Right cardiac atrium (tissue), 5 donors: ENCODE measurements at regions not wholly inside any gene's neighbourhood (a gene's known extent, or its start where the extent isn't known, plus 50 kb on each side); places are given as distances from the start of the nearest gene placed in this dataset.
"Not testable (repeated sequence)": the region's sequence is repeated elsewhere in the genome, so short reads cannot be mapped to it uniquely, and the experiment has no call there.

Source experiments
- ATAC-seq, 2 donors: fragments of 200-7000 bp; cut with Tn5 transposase; one replicate each; pipeline versions ENCODE4 v1.8.0 to v1.9.1; 2020; ENCODE audit warnings: moderate library complexity in 2 of 2, mild to moderate bottlenecking in 1 of 2
- DNase-seq, 3 donors: peaks; one replicate each; pipeline ENCODE4 v3.0.0-alpha.2; 2020
- H3K27ac ChIP-seq: one replicate; pipeline ENCODE4 v1.5.1; 2013; ENCODE audit warnings: mild to moderate bottlenecking, low read length, control low read depth, moderate library complexity
- H3K27me3 ChIP-seq: one replicate; pipeline ENCODE4 v1.6.1; 2013; ENCODE audit not compliant: control insufficient read depth, insufficient read depth
- H3K4me1 ChIP-seq: one replicate; pipeline ENCODE4 v1.6.1; 2013; ENCODE audit warnings: low read length; ENCODE audit not compliant: control insufficient read depth, insufficient read depth
- H3K4me3 ChIP-seq: one replicate; pipeline ENCODE4 v1.5.1; 2013; ENCODE audit warnings: low read length, control low read depth
- H3K9me3 ChIP-seq: one replicate; pipeline ENCODE4 v1.6.1; 2013; ENCODE audit warnings: low read length; ENCODE audit not compliant: control insufficient read depth
- WGBS: extraction: QIAGEN DNeasy Blood & Tissue Kit; methylation state at CpG from one replicate; pipeline ENCODE4 v1.1.7; 2013; 5-methylcytosine and 5-hydroxymethylcytosine counted together
- intact Hi-C, 4 donors: fragments of 100-400 bp; cut with DNase I; formaldehyde crosslinking; loops; one replicate each; pipeline versions ENCODE4 v1.11.0 to v1.14.0; 2022 to 2023
- donor health status: healthy with polysubstance abuse.
- donor health status: DM: no; HTN: yes; CAD: no.
- donor health status: DM: no; HTN: no; CAD: no.
- donor health status: DM: no; HTN: yes; CAD: no; lungs with severe emphysema.
- donor health status: DM: yes; HTN: yes; CAD: no.

DNA sequence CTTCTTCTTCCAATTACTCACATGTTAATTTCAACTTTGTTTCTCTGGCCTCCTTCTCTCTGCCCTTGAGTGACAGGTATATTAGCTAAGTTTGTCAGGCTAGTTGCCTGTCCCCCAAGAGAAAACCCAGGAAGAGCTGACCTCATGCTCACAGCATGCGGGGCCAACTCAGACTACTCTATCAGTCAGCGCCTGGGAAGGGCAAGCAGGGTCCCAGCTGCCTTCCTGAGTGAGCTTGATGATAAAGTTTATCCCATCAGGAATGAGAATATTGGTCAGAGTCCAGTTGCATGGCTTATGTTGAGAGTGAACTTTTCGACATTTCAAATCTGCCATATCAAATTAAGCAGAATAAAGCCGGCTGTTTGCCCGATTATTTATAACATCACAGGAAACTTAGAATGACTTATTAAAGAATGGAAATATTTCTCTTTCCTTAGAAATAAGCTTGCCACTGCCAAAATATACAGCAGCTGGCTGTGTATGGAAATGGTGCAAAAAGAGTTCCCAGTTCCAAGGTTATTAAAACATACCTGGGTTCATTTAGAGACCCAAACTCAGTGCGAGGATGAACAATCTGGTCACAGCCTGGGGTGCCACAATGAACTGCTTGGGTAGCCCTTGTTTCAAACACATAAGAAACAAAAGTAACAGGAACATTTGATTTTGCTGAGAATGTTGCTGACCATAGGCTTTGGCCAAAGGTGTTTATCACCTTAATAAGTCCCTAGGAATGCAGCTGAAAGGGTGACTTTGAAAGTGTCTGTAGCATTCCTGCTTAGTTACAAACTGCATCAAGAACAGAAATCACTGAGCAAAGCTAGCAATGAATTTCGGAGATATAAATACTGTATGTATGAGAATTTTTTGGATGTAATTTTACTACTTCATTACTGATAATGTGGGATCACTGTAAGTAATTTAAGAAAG, 1553.8 kb upstream of the FLRT2 start:
- 17% methylated on average over 7 of the region's 7 CpGs for WGBS
- DNase-seq (peak; percentile 49 to 85 (median 77)), ATAC-seq (peak; percentile 95 to 97)
- Histone ChIP-seq H3K4me1 (no peaks in the 10 kb centered on the region), H3K9me3 (no peaks in the 10 kb centered on the region), H3K27ac (no peak overlapping the region), H3K27me3 (no peaks in the 10 kb centered on the region), H3K4me3 (no peak overlapping the region)
- intact Hi-C loops: no loop called here

- DNase-seq (no peak), ATAC-seq (no peak)
- H3K9me3 ChIP-seq: no peaks in the 10 kb centered on the region
- intact Hi-C loops: no loop called here
- H3K4me3 ChIP-seq: no peak overlapping the region
- H3K27ac ChIP-seq: no peak overlapping the region
- 96% methylated on average over 5 of the region's 5 CpGs for WGBS
- no peaks in the 10 kb centered on the region for H3K27me3 ChIP-seq
- H3K4me1 ChIP-seq: no peaks in the 10 kb centered on the region
Measured at GRCh38 chr14:83977583-83977982, 1552.4 kb upstream of the FLRT2 start.

- WGBS: 93% methylated on average over 3 of the region's 3 CpGs
- ATAC-seq, intact Hi-C loops, H3K9me3 ChIP-seq, H3K27ac ChIP-seq, H3K4me3 ChIP-seq, H3K27me3 ChIP-seq, H3K4me1 ChIP-seq, DNase-seq: not testable (repeated sequence)
Measured at GRCh38 chr14:83981676-83982258, 1548.2 kb upstream of the FLRT2 start.

GRCh38 chr14:83988275-83988674, 1541.7 kb upstream of the FLRT2 start:
- H3K27ac ChIP-seq: no peak overlapping the region
- no peak for DNase-seq
- H3K4me3 ChIP-seq: no peak overlapping the region
- no peaks in the 10 kb centered on the region for H3K9me3 ChIP-seq
- ATAC-seq: no peak
- H3K4me1 ChIP-seq: no peaks in the 10 kb centered on the region
- intact Hi-C loops: no loop called here
- whole genome bisulfite sequencing: 76% methylated on average over 3 of the region's 3 CpGs
- no peaks in the 10 kb centered on the region for H3K27me3 ChIP-seq

GRCh38 chr14:83991666-83992065, 1538.3 kb upstream of the FLRT2 start:
- Histone ChIP-seq H3K27me3 (no peaks in the 10 kb centered on the region), H3K4me1 (no peaks in the 10 kb centered on the region), H3K27ac (no peak overlapping the region), H3K4me3 (no peak overlapping the region), H3K9me3 (no peaks in the 10 kb centered on the region)
- no peak for ATAC-seq
- intact Hi-C loops: no loop called here
- 69% methylated on average over 3 of the region's 3 CpGs for WGBS
- no peak for DNase-seq

DNA sequence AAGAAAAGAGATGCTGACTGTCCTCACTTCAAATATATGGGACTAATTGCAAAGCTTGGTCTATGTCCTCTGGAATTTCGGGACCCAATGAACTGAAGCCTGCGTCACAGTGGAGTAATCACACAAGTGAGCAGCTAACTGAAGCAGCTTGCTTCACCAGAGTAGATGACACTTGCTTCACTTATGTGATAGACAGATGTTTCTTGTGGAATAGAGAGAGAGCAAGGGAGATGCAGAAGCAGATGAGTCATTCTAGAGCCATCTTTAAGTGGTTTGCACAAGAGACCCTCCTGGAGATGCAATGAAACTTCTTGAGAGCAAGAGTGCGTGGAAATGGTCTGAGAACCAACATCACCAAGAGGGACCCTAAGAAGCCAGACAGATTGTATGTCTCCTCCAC, 1537.1 kb upstream of the FLRT2 start:
- H3K27ac ChIP-seq: no peak overlapping the region
- intact Hi-C loops: no loop called here
- no peaks in the 10 kb centered on the region for H3K4me1 ChIP-seq
- DNase-seq (no peak), ATAC-seq (no peak)
- H3K27me3 ChIP-seq: no peaks in the 10 kb centered on the region
- no peaks in the 10 kb centered on the region for H3K9me3 ChIP-seq
- no peak overlapping the region for H3K4me3 ChIP-seq
- 91% methylated on average over 3 of the region's 3 CpGs for WGBS

- ATAC-seq (no peak), DNase-seq (no peak)
- Histone ChIP-seq H3K9me3 (no peaks in the 10 kb centered on the region), H3K27me3 (no peaks in the 10 kb centered on the region), H3K4me1 (no peaks in the 10 kb centered on the region), H3K27ac (no peak overlapping the region), H3K4me3 (no peak overlapping the region)
- WGBS: 91% methylated on average over 2 of the region's 2 CpGs
- intact Hi-C loops: no loop called here
Measured at GRCh38 chr14:83993545-83993944, 1536.4 kb upstream of the FLRT2 start.

DNA sequence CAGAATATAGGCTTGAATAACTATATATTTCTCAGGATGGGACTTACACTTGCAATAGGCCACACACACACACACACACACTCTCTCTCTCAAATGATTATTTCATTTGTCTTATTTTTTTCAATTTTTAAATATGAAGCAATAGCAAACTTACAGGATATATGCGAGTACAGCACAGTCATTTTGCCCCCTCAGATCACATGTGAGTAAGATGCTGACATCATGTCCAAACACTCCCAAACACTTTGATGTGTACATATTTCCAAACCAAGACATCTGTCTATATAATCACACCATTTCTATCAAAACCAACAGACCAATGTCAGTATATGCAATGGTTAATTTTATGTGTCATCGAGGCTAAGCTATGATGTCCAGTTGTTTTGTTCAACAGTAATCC, 1535.9 kb upstream of the FLRT2 start:
- Histone ChIP-seq H3K4me1 (no peaks in the 10 kb centered on the region), H3K4me3 (no peak overlapping the region), H3K27ac (no peak overlapping the region), H3K9me3 (no peaks in the 10 kb centered on the region), H3K27me3 (no peaks in the 10 kb centered on the region)
- DNase-seq (no peak), ATAC-seq (no peak)
- intact Hi-C loops: no loop called here
- 86% methylated on average over 2 of the region's 2 CpGs for WGBS

DNA sequence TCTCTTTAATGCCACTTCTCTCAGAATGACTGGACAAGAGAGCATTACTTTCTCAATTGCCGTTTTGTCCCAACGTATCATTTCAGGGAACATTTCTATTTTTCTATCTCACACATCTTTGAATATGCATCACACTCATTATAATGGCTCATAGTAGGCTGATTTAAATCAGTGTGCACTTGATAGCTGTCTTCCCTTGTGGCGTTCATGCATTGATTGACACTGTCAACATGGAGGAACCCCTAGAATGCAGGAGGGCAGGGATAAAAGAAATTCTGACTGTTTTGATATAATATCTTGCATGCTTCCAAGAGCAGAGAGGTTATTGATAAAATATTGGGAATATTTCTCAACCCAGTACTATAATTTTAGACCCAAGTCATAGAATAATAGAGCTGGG, 1528.9 kb upstream of the FLRT2 start:
- WGBS: 94% methylated on average over 3 of the region's 3 CpGs
- H3K27ac ChIP-seq: no peak overlapping the region

GRCh38 chr14:84003346-84003745, 1526.6 kb upstream of the FLRT2 start:
- DNase-seq: no peak

More for the DNA sequence above, 1528.9 kb upstream of the FLRT2 start:
- intact Hi-C loops: loop anchor here in 1 of 4 donors (10.0 kb wide), 1 partner anchor 1534 kb away; the partner anchor contains the start of gene FLRT2
- Histone ChIP-seq H3K4me3 (no peak overlapping the region), H3K9me3 (no peaks in the 10 kb centered on the region), H3K27me3 (no peaks in the 10 kb centered on the region), H3K4me1 (no peaks in the 10 kb centered on the region)
- ATAC-seq: no peak
- DNase-seq: no peak

DNA sequence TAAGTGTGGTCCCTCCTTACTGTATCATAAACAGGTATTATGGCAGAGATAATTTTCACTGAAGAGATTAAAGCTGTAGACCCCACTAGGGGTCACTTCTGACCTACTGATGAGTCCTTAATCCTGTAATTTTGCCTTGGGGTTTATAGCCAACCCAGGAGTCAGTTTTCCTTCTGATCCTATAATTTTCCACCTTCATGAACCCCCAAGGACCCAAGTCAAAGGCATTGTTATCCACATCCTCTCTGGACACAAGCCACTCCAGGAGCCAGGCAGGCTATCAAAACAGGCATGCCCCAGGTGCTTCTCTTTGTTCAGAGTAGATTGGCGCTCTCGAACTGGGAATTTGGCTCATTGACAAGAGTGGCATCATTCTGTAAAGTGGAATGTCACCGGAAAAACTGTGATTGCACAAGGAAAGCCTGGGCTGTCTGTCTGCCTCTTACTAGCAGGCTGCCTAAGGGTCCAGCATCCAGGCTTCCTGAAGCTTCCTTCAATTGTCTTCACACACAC, 1523.2 kb upstream of the FLRT2 start:
- peak; percentile 71 to 73 for ATAC-seq
- peak in 1 of 3 donors; percentile 7 for DNase-seq
- Histone ChIP-seq H3K27ac (no peak overlapping the region), H3K27me3 (no peaks in the 10 kb centered on the region), H3K4me3 (no peak overlapping the region), H3K4me1 (peaks cover 2% of the 10 kb centered on the region), H3K9me3 (no peaks in the 10 kb centered on the region)
- 51% methylated on average over 3 of the region's 3 CpGs for WGBS
- intact Hi-C loops: loop anchor here in 1 of 4 donors (10.0 kb wide), 1 partner anchor 1528 kb away; the partner anchor contains the start of gene FLRT2

More at GRCh38 chr14:84003346-84003745, 1526.6 kb upstream of the FLRT2 start:
- ATAC-seq: no peak
- H3K27me3 ChIP-seq: no peaks in the 10 kb centered on the region
- H3K4me1 ChIP-seq: peaks cover 2% of the 10 kb centered on the region
- H3K27ac ChIP-seq: no peak overlapping the region
- H3K4me3 ChIP-seq: no peak overlapping the region
- H3K9me3 ChIP-seq: no peaks in the 10 kb centered on the region
- intact Hi-C loops: loop anchor here in 1 of 4 donors (10.0 kb wide), 1 partner anchor 1531 kb away; the partner anchor contains the start of gene FLRT2
